ENCODE measurements at regions not wholly inside any gene's neighbourhood (a gene's known extent, or its start where the extent isn't known, plus 50 kb on each side); places are given as distances from the start of the nearest gene placed in this dataset.

DNA sequence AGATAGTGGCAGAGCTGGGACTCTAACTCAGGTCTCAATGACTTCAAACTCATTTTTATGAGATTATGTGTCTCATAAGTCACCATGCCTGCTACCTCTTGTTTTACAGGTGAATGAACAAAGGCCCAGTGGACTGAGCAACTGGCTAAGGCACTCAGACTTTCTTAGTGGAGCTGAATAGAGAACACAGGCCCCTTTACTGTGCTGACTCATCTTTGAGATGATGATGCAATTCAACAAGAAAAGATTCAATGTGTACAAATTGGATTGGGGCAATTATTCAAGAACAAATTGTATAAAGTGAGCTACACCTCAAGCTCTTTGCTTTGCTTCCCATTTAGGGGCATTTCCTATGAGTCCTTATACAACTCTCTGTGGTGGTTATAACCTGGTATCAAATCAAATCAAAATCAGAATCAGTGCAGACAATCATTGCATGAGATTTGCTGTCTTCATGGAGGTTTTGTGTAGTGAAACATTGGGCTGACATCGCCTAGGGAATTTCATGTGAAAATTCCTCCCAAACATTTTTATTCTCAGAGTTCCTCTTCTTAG, 84.3 kb upstream of the PPP2R2B start:
- peaks cover 0 to 11% (median 0%) of the 10 kb centered on the region in 4 donors for H3K4me1 ChIP-seq
- DNase-seq, result no peak
- 91 to 95% methylated on average over 1 of the region's 1 CpG for WGBS, 2 donors
- no peaks in the 10 kb centered on the region for H3K9me3 ChIP-seq
- H3K27me3 ChIP-seq, result no peaks in the 10 kb centered on the region
- intact Hi-C loops (cut with DNase I), result loop anchor here (5.0 to 10.0 kb wide), 2 partner anchors 224 to 298 kb away; no protein-coding TSS in a partner anchor
- no peaks in the 10 kb centered on the region for H3K36me3 ChIP-seq
- no peak overlapping the region for H3K27ac ChIP-seq
- H3K4me3 ChIP-seq, result no peak overlapping the region
- TF ChIP-seq POLR2AphosphoS5 (IDR thresholded peaks at IDR 0.05) (no peak), EP300 (IDR thresholded peaks at IDR 0.05) (no peak), POLR2A (IDR thresholded peaks at IDR 0.05) (no peak), CTCF (IDR thresholded peaks at IDR 0.05) (no peak)

GRCh38 chr5:146965761-146966659, 87.5 kb upstream of the PPP2R2B start:
- peak in 1 of 4 donors; percentile 29 for TF ChIP-seq POLR2AphosphoS5 (IDR thresholded peaks at IDR 0.05)
- no peak for TF ChIP-seq POLR2A (IDR thresholded peaks at IDR 0.05)
- TF ChIP-seq CTCF (IDR thresholded peaks at IDR 0.05), result peak; percentile 81 to 93 (median 88)
- H3K27ac ChIP-seq, result no peak overlapping the region
- H3K9me3 ChIP-seq, result no peaks in the 10 kb centered on the region
- H3K4me1 ChIP-seq, result peaks cover 0 to 11% (median 0%) of the 10 kb centered on the region in 4 donors
- intact Hi-C loops (cut with DNase I), result loop anchor here (2.0 to 10.0 kb wide), 2 partner anchors 301 to 423 kb away; no protein-coding TSS in a partner anchor
- peak; percentile 69 for DNase-seq
- no peaks in the 10 kb centered on the region for H3K36me3 ChIP-seq
- WGBS, 2 donors, result 38 to 43% methylated on average over 15 of the region's 15 CpGs
- H3K27me3 ChIP-seq, result no peaks in the 10 kb centered on the region
- no peak overlapping the region for H3K4me3 ChIP-seq

DNA sequence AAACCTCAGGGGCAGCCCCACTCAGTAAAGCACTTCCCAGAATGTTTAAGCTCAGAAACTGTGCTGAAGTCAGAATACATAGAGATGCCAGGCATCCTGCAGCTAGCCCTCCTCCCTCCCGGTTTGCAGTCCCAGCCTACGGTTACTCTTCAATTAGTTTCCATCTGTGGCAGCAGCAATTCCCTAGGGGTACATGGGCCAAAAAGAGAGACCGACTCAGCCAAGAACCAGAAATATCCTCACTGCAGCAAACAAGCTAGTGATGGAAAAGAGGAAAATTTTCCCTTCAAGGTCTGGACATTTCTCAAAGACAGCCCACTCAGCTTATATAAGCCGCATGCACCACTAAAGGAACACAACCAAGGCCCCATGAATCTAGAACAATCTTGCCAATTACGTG, 89.1 kb upstream of the PPP2R2B start:
- Histone ChIP-seq H3K4me3 (no peak overlapping the region), H3K27ac (no peak overlapping the region), H3K4me1 (peaks cover 0 to 11% (median 0%) of the 10 kb centered on the region in 4 donors), H3K36me3 (no peaks in the 10 kb centered on the region), H3K9me3 (no peaks in the 10 kb centered on the region), H3K27me3 (no peaks in the 10 kb centered on the region)
- no peak for DNase-seq
- WGBS, 2 donors, result 76 to 81% methylated on average over 5 of the region's 5 CpGs
- intact Hi-C loops (cut with DNase I), result loop anchor here (10.0 kb wide), 1 partner anchor 303 kb away; no protein-coding TSS in a partner anchor
- TF ChIP-seq EP300 (IDR thresholded peaks at IDR 0.05) (no peak), POLR2A (IDR thresholded peaks at IDR 0.05) (no peak), CTCF (IDR thresholded peaks at IDR 0.05) (no peak), POLR2AphosphoS5 (IDR thresholded peaks at IDR 0.05) (no peak)

DNA sequence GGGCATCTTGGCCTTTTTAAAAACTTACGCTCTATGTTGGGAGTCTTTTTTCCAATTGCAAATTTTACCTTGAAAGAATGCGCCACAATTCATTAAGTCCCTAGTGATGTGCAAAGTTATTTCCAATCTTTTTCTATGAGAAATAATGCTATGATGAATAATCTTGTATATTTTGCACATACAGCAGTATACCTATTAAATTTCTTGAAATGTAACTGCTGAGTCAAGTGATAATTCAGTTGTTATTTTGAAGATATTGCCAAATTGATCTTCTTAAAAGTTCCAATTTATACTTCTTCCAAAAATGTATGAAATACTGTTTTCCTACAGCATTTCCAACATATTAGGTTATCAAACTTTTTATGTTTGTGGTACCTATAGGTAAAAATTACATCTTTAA, 92.8 kb upstream of the PPP2R2B start:
- H3K27me3 ChIP-seq, result no peaks in the 10 kb centered on the region
- H3K4me3 ChIP-seq, result no peak overlapping the region
- 95% methylated on average over 2 of the region's 2 CpGs for WGBS, 2 donors
- TF ChIP-seq EP300 (IDR thresholded peaks at IDR 0.05) (no peak), CTCF (IDR thresholded peaks at IDR 0.05) (no peak), POLR2AphosphoS5 (IDR thresholded peaks at IDR 0.05) (no peak), POLR2A (IDR thresholded peaks at IDR 0.05) (no peak)
- H3K4me1 ChIP-seq, result peaks cover 0 to 2% (median 0%) of the 10 kb centered on the region in 4 donors
- no peaks in the 10 kb centered on the region for H3K9me3 ChIP-seq
- H3K27ac ChIP-seq, result no peak overlapping the region
- intact Hi-C loops (cut with DNase I), result no loop called here
- DNase-seq, result no peak
- H3K36me3 ChIP-seq, result no peaks in the 10 kb centered on the region
